ENCODE measurements at regions not wholly inside any gene's neighbourhood (a gene's known extent, or its start where the extent isn't known, plus 50 kb on each side); places are given as distances from the start of the nearest gene placed in this dataset.

DNA sequence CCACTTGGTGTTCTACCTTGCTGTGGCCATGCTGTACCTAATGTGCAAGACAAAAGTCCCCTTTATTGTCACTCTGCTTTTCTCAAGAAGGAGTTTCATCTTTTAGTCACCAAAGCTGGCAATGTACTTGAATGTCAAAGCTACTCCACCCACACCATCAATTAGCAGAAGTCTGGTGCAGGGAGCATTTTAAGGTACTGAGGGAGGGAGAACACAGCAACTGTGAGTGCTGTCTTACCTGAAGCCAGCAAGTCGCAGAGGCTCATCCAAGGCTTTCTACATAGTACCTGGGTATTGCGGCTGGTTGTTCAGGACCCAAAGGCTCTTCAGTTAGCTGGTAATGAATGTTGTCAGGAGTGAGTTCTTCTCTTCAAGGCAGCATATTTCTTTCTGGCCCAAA, 820.4 kb downstream of the OTOL1 start:
- TF ChIP-seq, protein P1, sequence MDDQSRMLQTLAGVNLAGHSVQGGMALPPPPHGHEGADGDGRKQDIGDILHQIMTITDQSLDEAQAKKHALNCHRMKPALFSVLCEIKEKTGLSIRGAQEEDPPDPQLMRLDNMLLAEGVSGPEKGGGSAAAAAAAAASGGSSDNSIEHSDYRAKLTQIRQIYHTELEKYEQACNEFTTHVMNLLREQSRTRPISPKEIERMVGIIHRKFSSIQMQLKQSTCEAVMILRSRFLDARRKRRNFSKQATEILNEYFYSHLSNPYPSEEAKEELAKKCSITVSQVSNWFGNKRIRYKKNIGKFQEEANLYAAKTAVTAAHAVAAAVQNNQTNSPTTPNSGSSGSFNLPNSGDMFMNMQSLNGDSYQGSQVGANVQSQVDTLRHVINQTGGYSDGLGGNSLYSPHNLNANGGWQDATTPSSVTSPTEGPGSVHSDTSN (IDR thresholded peaks at IDR 0.05; ENCODE audit: insufficient replicate concordance, low read depth, low read length): no peak
- TF ChIP-seq HDGF (IDR thresholded peaks at IDR 0.05): no peak
- no peak for TF ChIP-seq POLR2AphosphoS5 (IDR thresholded peaks at IDR 0.05; ENCODE audit: low read length)
- TF ChIP-seq TAF1 (IDR thresholded peaks at IDR 0.05; ENCODE audit: borderline replicate concordance, low read depth, low read length): no peak
- TF ChIP-seq, protein P2, sequence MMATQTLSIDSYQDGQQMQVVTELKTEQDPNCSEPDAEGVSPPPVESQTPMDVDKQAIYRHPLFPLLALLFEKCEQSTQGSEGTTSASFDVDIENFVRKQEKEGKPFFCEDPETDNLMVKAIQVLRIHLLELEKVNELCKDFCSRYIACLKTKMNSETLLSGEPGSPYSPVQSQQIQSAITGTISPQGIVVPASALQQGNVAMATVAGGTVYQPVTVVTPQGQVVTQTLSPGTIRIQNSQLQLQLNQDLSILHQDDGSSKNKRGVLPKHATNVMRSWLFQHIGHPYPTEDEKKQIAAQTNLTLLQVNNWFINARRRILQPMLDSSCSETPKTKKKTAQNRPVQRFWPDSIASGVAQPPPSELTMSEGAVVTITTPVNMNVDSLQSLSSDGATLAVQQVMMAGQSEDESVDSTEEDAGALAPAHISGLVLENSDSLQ (IDR thresholded peaks at IDR 0.05): no peak
- TF ChIP-seq NR2C2 (IDR thresholded peaks at IDR 0.05; ENCODE audit: borderline replicate concordance, control insufficient read depth, insufficient read length, low read depth): no peak
- TF ChIP-seq JUNB (IDR thresholded peaks at IDR 0.05): no peak
- no peak for TF ChIP-seq SUZ12 (IDR thresholded peaks at IDR 0.05; ENCODE audit: unreplicated experiment)
- TF ChIP-seq, protein P3, sequence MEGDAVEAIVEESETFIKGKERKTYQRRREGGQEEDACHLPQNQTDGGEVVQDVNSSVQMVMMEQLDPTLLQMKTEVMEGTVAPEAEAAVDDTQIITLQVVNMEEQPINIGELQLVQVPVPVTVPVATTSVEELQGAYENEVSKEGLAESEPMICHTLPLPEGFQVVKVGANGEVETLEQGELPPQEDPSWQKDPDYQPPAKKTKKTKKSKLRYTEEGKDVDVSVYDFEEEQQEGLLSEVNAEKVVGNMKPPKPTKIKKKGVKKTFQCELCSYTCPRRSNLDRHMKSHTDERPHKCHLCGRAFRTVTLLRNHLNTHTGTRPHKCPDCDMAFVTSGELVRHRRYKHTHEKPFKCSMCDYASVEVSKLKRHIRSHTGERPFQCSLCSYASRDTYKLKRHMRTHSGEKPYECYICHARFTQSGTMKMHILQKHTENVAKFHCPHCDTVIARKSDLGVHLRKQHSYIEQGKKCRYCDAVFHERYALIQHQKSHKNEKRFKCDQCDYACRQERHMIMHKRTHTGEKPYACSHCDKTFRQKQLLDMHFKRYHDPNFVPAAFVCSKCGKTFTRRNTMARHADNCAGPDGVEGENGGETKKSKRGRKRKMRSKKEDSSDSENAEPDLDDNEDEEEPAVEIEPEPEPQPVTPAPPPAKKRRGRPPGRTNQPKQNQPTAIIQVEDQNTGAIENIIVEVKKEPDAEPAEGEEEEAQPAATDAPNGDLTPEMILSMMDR (IDR thresholded peaks at IDR 0.05 in 2 of 3, conservative IDR thresholded peaks at IDR 0.05 in 1 of 3; ENCODE audit: control insufficient read depth in 2 of 3, extremely low read depth in 1 of 3, insufficient read depth in 1 of 3, low read depth in 3 of 3, low read length in 3 of 3): no peak
- no peak for TF ChIP-seq POLR2A (IDR thresholded peaks at IDR 0.05; ENCODE audit: low read depth, low read length)
- no peak for TF ChIP-seq SREBF2 (IDR thresholded peaks at IDR 0.05; ENCODE audit: low read length)
- TF ChIP-seq KDM1A (IDR thresholded peaks at IDR 0.05; ENCODE audit: borderline replicate concordance): no peak
- no peak for TF ChIP-seq RCOR1 (conservative IDR thresholded peaks at IDR 0.05; ENCODE audit: low read depth, low read length)
